OCI-LY1 (cell line): ENCODE measurements at regions not wholly inside any gene's neighbourhood (a gene's known extent, or its start where the extent isn't known, plus 50 kb on each side); places are given as distances from the start of the nearest gene placed in this dataset.

Source experiments
- H2AFZ ChIP-seq: fragments of 200-600 bp; sonication (generic), shearing (Covaris generic); 2 replicates; pipeline ENCODE4 v1.6.0; 2014; ENCODE audit warnings: antibody characterized with exemption, mild to moderate bottlenecking, low read length
- H3F3A ChIP-seq: fragments of 200-600 bp; sonication (generic), shearing (Covaris generic); 2 replicates; pipeline ENCODE4 v1.6.0; 2014; ENCODE audit warnings: mild to moderate bottlenecking, antibody characterized with exemption, low read length, moderate library complexity; ENCODE audit not compliant: insufficient read depth
- H3K27ac ChIP-seq: fragments of 200-600 bp; sonication (generic); 2 replicates; pipeline ENCODE4 v1.5.1; 2014; ENCODE audit warnings: low read length, mixed run types, mild to moderate bottlenecking, low read depth; ENCODE audit not compliant: poor library complexity, severe bottlenecking
- H3K27me3 ChIP-seq: fragments of 200-600 bp; sonication (generic); 2 replicates; pipeline ENCODE4 v1.6.0; 2014; ENCODE audit warnings: antibody characterized with exemption, mild to moderate bottlenecking, low read length, moderate library complexity; ENCODE audit not compliant: insufficient read depth
- H3K36me3 ChIP-seq: fragments of 200-600 bp; sonication (generic); 2 replicates; pipeline ENCODE4 v1.6.1; 2014; ENCODE audit warnings: mild to moderate bottlenecking, antibody characterized with exemption, low read length, moderate library complexity, mixed read lengths; ENCODE audit not compliant: insufficient read depth
- H3K4me1 ChIP-seq: fragments of 200-600 bp; sonication (generic); 2 replicates; pipeline ENCODE4 v1.5.1; 2014; ENCODE audit warnings: mild to moderate bottlenecking, low read length, moderate library complexity; ENCODE audit not compliant: insufficient read depth, severe bottlenecking
- H3K4me2 ChIP-seq: fragments of 200-600 bp; sonication (generic), shearing (Covaris generic); 2 replicates; pipeline ENCODE4 v1.6.1; 2014; ENCODE audit warnings: low read length
- H3K4me3 ChIP-seq: fragments of 200-600 bp; sonication (generic); 2 replicates; pipeline ENCODE4 v1.5.1; 2014; ENCODE audit warnings: low read length, low read depth, mild to moderate bottlenecking, mixed read lengths; ENCODE audit not compliant: poor library complexity, severe bottlenecking
- H3K79me2 ChIP-seq: fragments of 200-600 bp; shearing (Covaris generic); 2 replicates; pipeline ENCODE4 v1.6.1; 2016; ENCODE audit warnings: mixed run types, low read length, mixed read lengths; ENCODE audit not compliant: insufficient read depth
- H3K9ac ChIP-seq: fragments of 200-600 bp; sonication (generic), shearing (Covaris generic); 2 replicates; pipeline ENCODE4 v1.6.1; 2014; ENCODE audit warnings: mild to moderate bottlenecking, low read length, mixed read lengths
- H3K9me2 ChIP-seq: fragments of 200-600 bp; sonication (generic), shearing (Covaris generic); 2 replicates; pipeline ENCODE4 v1.6.1; 2014; ENCODE audit warnings: low read depth, mild to moderate bottlenecking, low read length, mixed read lengths
- H3K9me3 ChIP-seq: fragments of 200-600 bp; shearing (Covaris generic); 2 replicates; pipeline ENCODE4 v1.6.1; 2014; ENCODE audit warnings: low read length, mixed read lengths
- H4K20me1 ChIP-seq: fragments of 200-600 bp; sonication (generic), shearing (Covaris generic); 2 replicates; pipeline ENCODE4 v1.6.0; 2016; ENCODE audit warnings: mild to moderate bottlenecking, low read length; ENCODE audit not compliant: insufficient read depth
- EZH2 ChIP-seq: fragments of 200-600 bp; sonication (generic), shearing (Covaris generic); IDR thresholded peaks from 2 replicates; pipeline ENCODE4 v1.8.0; 2017; ENCODE audit warnings: borderline replicate concordance, mixed run types, mild to moderate bottlenecking, antibody characterized with exemption, low read length, moderate library complexity, mixed read lengths
- TF ChIP-seq, protein P1 (sequence below): fragments of 200-600 bp; sonication (generic), shearing (Covaris generic); IDR thresholded peaks from 2 replicates; pipeline ENCODE4 v1.5.1; 2017; ENCODE audit warnings: mild to moderate bottlenecking, antibody characterized with exemption, low read length, moderate library complexity, mixed read lengths

DNA sequence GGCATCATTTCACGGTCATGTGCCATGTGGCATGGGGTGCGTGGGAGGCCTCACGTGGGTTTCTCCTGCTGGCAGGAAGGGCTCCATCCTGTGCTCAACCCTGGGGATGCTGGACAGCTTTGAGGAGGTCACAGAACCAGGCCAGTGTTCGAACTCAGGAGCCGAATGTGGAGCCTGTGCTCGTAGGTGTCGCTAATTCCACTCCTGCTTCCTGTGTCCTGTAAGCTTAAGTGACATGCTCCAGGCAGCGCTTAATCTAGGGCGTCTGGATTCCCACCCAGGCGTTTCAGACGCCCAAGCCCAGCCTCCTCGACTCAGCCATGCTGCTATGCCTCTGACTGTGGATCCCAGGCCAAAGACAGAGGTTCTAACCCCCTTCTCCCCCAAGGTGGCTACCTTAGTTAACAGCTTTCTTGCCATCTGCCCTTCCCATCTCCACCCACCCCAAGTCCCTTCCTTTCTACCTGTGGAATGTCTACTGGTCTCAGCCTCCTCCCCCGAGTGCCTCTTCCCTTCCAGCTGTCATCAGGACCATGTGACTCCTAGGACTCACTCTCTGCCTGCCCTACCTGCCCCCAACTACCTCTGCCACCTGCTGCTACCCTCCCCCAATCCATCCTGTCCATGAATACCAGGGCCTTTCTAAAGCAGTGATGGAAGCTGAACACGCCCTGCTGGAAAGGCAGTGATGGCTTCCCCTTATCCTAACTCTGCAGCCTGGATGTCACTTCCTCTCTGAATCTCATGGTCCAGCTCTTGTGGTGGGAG is 255.1 kb downstream of the CDH26 start:
- no peak overlapping the region for H3K9ac ChIP-seq
- TF ChIP-seq EZH2, result no peak
- TF ChIP-seq, protein P1, sequence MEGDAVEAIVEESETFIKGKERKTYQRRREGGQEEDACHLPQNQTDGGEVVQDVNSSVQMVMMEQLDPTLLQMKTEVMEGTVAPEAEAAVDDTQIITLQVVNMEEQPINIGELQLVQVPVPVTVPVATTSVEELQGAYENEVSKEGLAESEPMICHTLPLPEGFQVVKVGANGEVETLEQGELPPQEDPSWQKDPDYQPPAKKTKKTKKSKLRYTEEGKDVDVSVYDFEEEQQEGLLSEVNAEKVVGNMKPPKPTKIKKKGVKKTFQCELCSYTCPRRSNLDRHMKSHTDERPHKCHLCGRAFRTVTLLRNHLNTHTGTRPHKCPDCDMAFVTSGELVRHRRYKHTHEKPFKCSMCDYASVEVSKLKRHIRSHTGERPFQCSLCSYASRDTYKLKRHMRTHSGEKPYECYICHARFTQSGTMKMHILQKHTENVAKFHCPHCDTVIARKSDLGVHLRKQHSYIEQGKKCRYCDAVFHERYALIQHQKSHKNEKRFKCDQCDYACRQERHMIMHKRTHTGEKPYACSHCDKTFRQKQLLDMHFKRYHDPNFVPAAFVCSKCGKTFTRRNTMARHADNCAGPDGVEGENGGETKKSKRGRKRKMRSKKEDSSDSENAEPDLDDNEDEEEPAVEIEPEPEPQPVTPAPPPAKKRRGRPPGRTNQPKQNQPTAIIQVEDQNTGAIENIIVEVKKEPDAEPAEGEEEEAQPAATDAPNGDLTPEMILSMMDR, result no peak

DNA sequence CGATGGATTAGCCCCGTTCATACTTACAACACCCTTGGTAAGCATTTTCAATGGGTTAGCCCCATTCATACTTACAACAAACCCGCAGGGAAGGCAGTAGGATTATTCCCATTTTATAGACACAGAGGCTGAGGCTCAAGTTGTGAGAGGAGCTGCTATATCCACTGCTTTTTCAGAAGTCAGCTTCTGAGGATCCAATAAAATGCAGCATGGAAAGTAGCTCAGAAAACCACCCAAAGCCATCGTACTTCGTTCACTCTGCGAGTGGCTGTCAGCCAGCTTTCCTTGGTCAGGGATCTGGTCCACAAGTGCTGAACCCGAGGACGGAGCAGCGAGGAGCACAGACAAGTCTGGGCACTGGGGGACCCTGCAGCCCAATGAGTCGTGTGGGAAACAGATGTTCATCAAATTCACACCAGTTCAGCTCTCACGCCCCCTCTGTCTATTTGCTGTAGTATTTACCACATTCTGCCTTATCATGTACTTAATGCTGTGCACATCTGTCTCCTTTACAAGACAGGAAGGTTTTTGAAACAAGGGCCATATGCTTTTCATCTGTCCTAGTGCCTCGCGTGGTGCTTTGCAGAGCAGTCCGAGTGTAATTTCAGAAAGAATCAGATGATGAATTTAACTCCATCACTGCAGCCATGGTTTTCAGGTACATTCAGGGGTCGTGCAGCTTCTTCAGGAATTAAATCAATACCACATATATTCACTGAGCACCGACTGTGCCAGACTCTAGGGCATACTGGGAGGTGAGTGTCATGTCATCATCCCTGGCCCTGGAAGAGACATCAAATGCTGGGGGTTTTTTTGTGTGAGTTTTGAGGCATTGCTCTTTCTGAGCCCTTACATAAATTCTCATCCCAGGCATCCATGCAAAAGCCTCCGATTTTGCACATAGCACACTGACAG is 256.9 kb downstream of the CDH26 start:
- H3K9me3 ChIP-seq, result no peaks in the 10 kb centered on the region
- H3K27ac ChIP-seq, result no peak overlapping the region
- TF ChIP-seq, protein P1, result no peak
- no peak for TF ChIP-seq EZH2
- H3F3A ChIP-seq, result no peaks in the 10 kb centered on the region
- no peaks in the 10 kb centered on the region for H3K36me3 ChIP-seq
- no peaks in the 10 kb centered on the region for H3K79me2 ChIP-seq
- no peak overlapping the region for H2AFZ ChIP-seq
- no peak overlapping the region for H3K4me3 ChIP-seq
- H3K27me3 ChIP-seq, result no peaks in the 10 kb centered on the region
- H3K9ac ChIP-seq, result no peak overlapping the region
- no peaks in the 10 kb centered on the region for H4K20me1 ChIP-seq
- H3K4me1 ChIP-seq, result no peaks in the 10 kb centered on the region
- no peak overlapping the region for H3K4me2 ChIP-seq
- H3K9me2 ChIP-seq, result no peaks in the 10 kb centered on the region

More for the DNA sequence above, 255.1 kb downstream of the CDH26 start:
- H3K4me1 ChIP-seq, result no peaks in the 10 kb centered on the region
- H3K4me2 ChIP-seq, result no peak overlapping the region
- no peak overlapping the region for H3K4me3 ChIP-seq
- no peak overlapping the region for H2AFZ ChIP-seq
- H3K79me2 ChIP-seq, result no peaks in the 10 kb centered on the region
- no peaks in the 10 kb centered on the region for H4K20me1 ChIP-seq
- H3K27ac ChIP-seq, result no peak overlapping the region
- H3K9me2 ChIP-seq, result no peaks in the 10 kb centered on the region
- no peaks in the 10 kb centered on the region for H3K36me3 ChIP-seq
- H3K9me3 ChIP-seq, result no peaks in the 10 kb centered on the region
- H3K27me3 ChIP-seq, result no peaks in the 10 kb centered on the region
- H3F3A ChIP-seq, result no peaks in the 10 kb centered on the region

DNA sequence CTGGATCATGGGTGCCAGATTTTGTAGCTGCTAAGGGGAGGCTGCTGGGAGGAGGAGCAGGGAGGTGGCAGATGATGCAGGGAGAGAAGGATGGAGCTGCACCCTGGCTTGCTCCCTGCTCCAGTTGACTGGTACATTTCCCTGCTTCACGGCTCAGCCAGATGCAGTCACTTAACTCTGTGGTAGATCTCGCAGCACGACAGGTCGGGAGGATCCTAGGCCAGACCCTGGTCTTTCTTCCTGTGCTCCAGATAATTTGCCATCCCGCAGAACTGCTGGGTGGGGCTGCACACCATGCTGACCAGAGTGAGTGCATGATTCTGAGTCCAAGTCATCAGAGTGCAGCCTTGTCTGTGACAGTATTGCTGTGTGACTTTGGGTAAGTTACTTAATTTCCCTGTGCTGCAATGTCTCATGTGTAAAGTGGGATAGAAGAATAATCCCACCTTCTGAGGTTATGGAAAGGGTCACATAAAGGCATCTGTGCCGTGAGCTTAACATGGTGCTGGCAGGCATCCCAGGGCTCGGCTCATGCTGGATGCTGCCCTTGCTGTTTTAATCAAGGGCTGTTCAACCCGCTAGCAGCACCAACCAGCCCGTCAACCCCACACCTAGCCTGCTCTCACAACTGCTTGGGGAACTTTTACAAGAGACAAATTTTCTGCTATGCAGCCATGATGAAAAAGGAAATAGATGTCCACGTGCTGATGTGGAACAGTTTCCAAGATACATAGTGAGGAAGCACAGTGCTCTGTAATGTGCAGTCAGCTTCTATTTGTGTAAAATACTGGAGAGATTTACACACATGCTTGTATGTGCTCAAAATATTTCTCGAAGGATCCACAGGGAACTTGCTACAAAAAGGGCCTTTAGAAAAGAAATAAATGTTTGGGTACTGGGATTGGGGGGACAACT is 257.9 kb downstream of the CDH26 start:
- no peaks in the 10 kb centered on the region for H4K20me1 ChIP-seq

More for the DNA sequence above, 257.9 kb downstream of the CDH26 start:
- Histone ChIP-seq H3K9ac (no peak overlapping the region), H3K36me3 (no peaks in the 10 kb centered on the region), H3K4me3 (no peak overlapping the region), H2AFZ (no peak overlapping the region), H3K9me3 (no peaks in the 10 kb centered on the region), H3K79me2 (no peaks in the 10 kb centered on the region), H3K9me2 (no peaks in the 10 kb centered on the region), H3K4me1 (no peaks in the 10 kb centered on the region), H3F3A (no peaks in the 10 kb centered on the region), H3K27me3 (no peaks in the 10 kb centered on the region), H3K27ac (no peak overlapping the region), H3K4me2 (no peak overlapping the region)
- TF ChIP-seq, protein P1, result no peak
- TF ChIP-seq EZH2, result no peak
